Aorta (tissue), 5 donors: ENCODE measurements at regions not wholly inside any gene's neighbourhood (a gene's known extent, or its start where the extent isn't known, plus 50 kb on each side); places are given as distances from the start of the nearest gene placed in this dataset.
"Not testable (repeated sequence)": the region's sequence is repeated elsewhere in the genome, so short reads cannot be mapped to it uniquely, and the experiment has no call there.

Experiments
- ATAC-seq: fragments of 200-7000 bp; cut with Tn5 transposase; one replicate; pipeline ENCODE4 v1.9.1; 2022; ENCODE audit warnings: moderate library complexity; ENCODE audit not compliant: low FRiP score
- DNase-seq, 2 donors: peaks; one replicate each; pipeline ENCODE4 v3.0.0-alpha.2; 2020
- H3K27ac ChIP-seq, 2 donors: one replicate each; pipeline ENCODE4 v1.5.1; 2013; ENCODE audit warnings: low read length in 2 of 2, mild to moderate bottlenecking in 2 of 2, moderate library complexity in 2 of 2, control low read depth in 1 of 2, inconsistent platforms in 1 of 2, low read depth in 1 of 2
- H3K27me3 ChIP-seq, 2 donors: one replicate each; pipeline ENCODE4 v1.6.1; 2013; ENCODE audit warnings: control low read depth in 1 of 2, low read length in 1 of 2, mild to moderate bottlenecking in 1 of 2, moderate library complexity in 1 of 2; ENCODE audit not compliant: insufficient read depth in 2 of 2, control insufficient read depth in 1 of 2
- H3K36me3 ChIP-seq, 2 donors: one replicate each; pipeline ENCODE4 v1.6.1; 2013; ENCODE audit warnings: control low read depth in 1 of 2, low read length in 1 of 2, mild to moderate bottlenecking in 1 of 2; ENCODE audit not compliant: insufficient read depth in 2 of 2, control insufficient read depth in 1 of 2
- H3K4me1 ChIP-seq, 2 donors: one replicate each; pipeline ENCODE4 v1.6.1; 2013; ENCODE audit warnings: low read length in 2 of 2, control low read depth in 1 of 2, mild to moderate bottlenecking in 1 of 2, moderate library complexity in 1 of 2; ENCODE audit not compliant: insufficient read depth in 2 of 2, control insufficient read depth in 1 of 2
- H3K4me3 ChIP-seq, 2 donors: one replicate each; pipeline ENCODE4 v1.5.1; 2013; ENCODE audit warnings: low read length in 2 of 2, control low read depth in 1 of 2, mild to moderate bottlenecking in 1 of 2
- H3K9me3 ChIP-seq: one replicate; pipeline ENCODE4 v1.6.1; 2013; ENCODE audit warnings: mild to moderate bottlenecking, low read length; ENCODE audit not compliant: control insufficient read depth
- WGBS, 2 donors: extraction: QIAGEN DNeasy Blood & Tissue Kit; methylation state at CpG; one replicate each; pipeline ENCODE4 v1.1.7; 2013; 5-methylcytosine and 5-hydroxymethylcytosine counted together
- intact Hi-C, 2 donors: fragments of 100-400 bp; cut with DNase I; formaldehyde crosslinking; loops; one replicate each; pipeline versions ENCODE4 v1.14.2 to v1.15.0; 2022
- donor health status: healthy with polysubstance abuse.
- donor health status: Bipolar disorder and iron deficiency.
- donor health status: DM: no; HTN: no; CAD: no.
- donor health status: DM: no; HTN: no; CAD: no.
- donor health status: DM: yes; HTN: yes; CAD: no.

- H3K27me3 ChIP-seq = no peaks in the 10 kb centered on the region
- no peaks in the 10 kb centered on the region for H3K36me3 ChIP-seq
- ATAC-seq (no peak), DNase-seq (no peak)
- H3K4me1 ChIP-seq = no peaks in the 10 kb centered on the region
- no peak overlapping the region for H3K27ac ChIP-seq
- 93 to 96% methylated on average over 1 of the region's 1 CpG for WGBS, 2 donors
- H3K4me3 ChIP-seq = no peak overlapping the region
- no peaks in the 10 kb centered on the region for H3K9me3 ChIP-seq
- intact Hi-C loops = no loop called here
Measured at GRCh38 chr21:14741256-14741655, 195.1 kb upstream of the SAMSN1 start.

DNA sequence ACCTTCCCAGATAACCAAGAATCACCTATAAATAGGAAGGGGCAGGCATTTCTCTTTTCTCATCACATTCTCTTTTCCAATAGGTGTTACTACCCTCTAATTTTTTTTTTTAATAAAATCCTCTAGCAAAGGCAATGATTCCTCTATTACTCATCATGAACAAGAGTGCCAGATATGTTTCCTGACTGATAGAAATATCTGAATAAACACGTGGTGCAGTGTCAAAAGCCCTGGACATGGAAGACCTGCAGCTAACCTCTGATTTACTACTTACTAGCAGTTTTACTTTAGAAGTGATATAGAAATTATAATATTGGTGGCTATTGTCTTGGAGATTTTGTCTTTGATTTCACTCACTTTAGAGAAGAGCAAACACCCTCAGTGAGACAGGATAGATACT is 194.6 kb upstream of the SAMSN1 start:
- no peaks in the 10 kb centered on the region for H3K9me3 ChIP-seq
- no peaks in the 10 kb centered on the region for H3K27me3 ChIP-seq
- no peak for DNase-seq
- H3K36me3 ChIP-seq = no peaks in the 10 kb centered on the region
- H3K27ac ChIP-seq = no peak overlapping the region
- no peak overlapping the region for H3K4me3 ChIP-seq
- intact Hi-C loops = no loop called here
- H3K4me1 ChIP-seq = no peaks in the 10 kb centered on the region
- ATAC-seq = no peak
- WGBS, 2 donors = 55 to 57% methylated on average over 1 of the region's 1 CpG

- Histone ChIP-seq H3K27ac (no peak overlapping the region), H3K4me1 (no peaks in the 10 kb centered on the region), H3K36me3 (no peaks in the 10 kb centered on the region), H3K9me3 (no peaks in the 10 kb centered on the region), H3K27me3 (no peaks in the 10 kb centered on the region), H3K4me3 (no peak overlapping the region)
- WGBS, 2 donors = 81% methylated on average over 3 of the region's 3 CpGs
- DNase-seq (no peak), ATAC-seq (no peak)
- intact Hi-C loops = no loop called here
Measured at GRCh38 chr21:14740116-14740515, 194.0 kb upstream of the SAMSN1 start.

GRCh38 chr21:14739590-14739989 is 193.5 kb upstream of the SAMSN1 start:
- H3K36me3 ChIP-seq = no peaks in the 10 kb centered on the region
- H3K27me3 ChIP-seq = no peaks in the 10 kb centered on the region
- 66 to 73% methylated on average over 2 of the region's 2 CpGs for WGBS, 2 donors
- H3K27ac ChIP-seq = no peak overlapping the region
- no peak overlapping the region for H3K4me3 ChIP-seq
- H3K4me1 ChIP-seq = no peaks in the 10 kb centered on the region
- no peak for DNase-seq
- intact Hi-C loops = no loop called here
- no peak for ATAC-seq
- no peaks in the 10 kb centered on the region for H3K9me3 ChIP-seq

- intact Hi-C loops, H3K27ac ChIP-seq, H3K36me3 ChIP-seq, H3K9me3 ChIP-seq, H3K4me1 ChIP-seq, DNase-seq, ATAC-seq, H3K27me3 ChIP-seq, H3K4me3 ChIP-seq: not testable (repeated sequence)
- WGBS, 2 donors = 92 to 93% methylated on average over 3 of the region's 3 CpGs
Measured at GRCh38 chr21:14738576-14738975, 192.5 kb upstream of the SAMSN1 start.

GRCh38 chr21:14737922-14738321 is 191.8 kb upstream of the SAMSN1 start:
- no peak for DNase-seq
- H3K4me3 ChIP-seq = no peak overlapping the region
- 47 to 48% methylated on average over 6 of the region's 6 CpGs for WGBS, 2 donors
- no peak overlapping the region for H3K27ac ChIP-seq
- no peaks in the 10 kb centered on the region for H3K4me1 ChIP-seq
- H3K36me3 ChIP-seq = no peaks in the 10 kb centered on the region
- H3K9me3 ChIP-seq = no peaks in the 10 kb centered on the region
- no peak for ATAC-seq
- intact Hi-C loops = no loop called here
- H3K27me3 ChIP-seq = no peaks in the 10 kb centered on the region

DNA sequence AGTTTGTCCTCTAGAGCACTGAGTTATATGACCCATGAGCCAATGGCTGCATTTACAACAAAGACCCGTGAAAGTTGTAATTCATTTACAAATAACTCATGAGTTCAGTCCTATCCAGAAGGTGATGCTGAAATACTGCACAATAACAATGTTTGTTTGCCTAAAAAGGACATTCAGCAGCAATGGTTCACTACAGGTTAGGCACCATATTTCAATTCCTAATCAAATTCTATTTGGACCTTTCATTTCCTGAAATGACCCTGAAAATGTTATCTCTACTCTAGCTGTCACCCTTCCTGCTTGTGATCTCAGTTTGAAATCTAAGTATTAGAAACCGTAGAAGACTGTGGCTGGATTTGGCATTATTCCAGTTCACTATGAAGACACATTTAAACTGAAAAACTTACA is 191.2 kb upstream of the SAMSN1 start:
- no peaks in the 10 kb centered on the region for H3K27me3 ChIP-seq
- ATAC-seq = no peak
- no peaks in the 10 kb centered on the region for H3K9me3 ChIP-seq
- no peaks in the 10 kb centered on the region for H3K4me1 ChIP-seq
- WGBS, 2 donors = 27 to 37% methylated on average over 2 of the region's 2 CpGs
- intact Hi-C loops = no loop called here
- DNase-seq = no peak
- no peak overlapping the region for H3K4me3 ChIP-seq
- no peaks in the 10 kb centered on the region for H3K36me3 ChIP-seq
- H3K27ac ChIP-seq = no peak overlapping the region

- ATAC-seq (no peak), DNase-seq (no peak)
- H3K9me3 ChIP-seq = no peaks in the 10 kb centered on the region
- H3K4me1 ChIP-seq = no peaks in the 10 kb centered on the region
- intact Hi-C loops = no loop called here
- WGBS, 2 donors = 39 to 59% methylated on average over 2 of the region's 2 CpGs
- H3K27ac ChIP-seq = no peak overlapping the region
- H3K27me3 ChIP-seq = no peaks in the 10 kb centered on the region
- H3K4me3 ChIP-seq = no peak overlapping the region
- H3K36me3 ChIP-seq = no peaks in the 10 kb centered on the region
Measured at GRCh38 chr21:14736672-14737071, 190.6 kb upstream of the SAMSN1 start.

DNA sequence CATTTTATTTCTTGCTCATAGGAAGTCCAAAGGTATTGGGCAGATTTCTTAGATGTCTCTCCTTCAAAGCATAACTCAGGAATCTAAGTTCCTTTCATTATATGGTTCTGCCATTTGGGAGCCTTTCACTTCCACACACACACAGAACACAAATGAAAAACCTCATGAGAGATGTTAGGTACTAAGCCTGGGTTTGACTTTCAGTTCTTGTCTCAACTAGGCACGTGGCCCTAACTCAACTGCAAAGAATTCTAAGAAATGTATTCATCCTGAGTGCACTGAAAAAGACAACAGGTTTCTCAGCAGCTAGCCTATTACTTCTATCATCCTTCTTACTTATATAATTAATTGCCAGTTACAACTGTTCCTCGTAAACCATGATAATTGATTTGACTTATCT is 190.0 kb upstream of the SAMSN1 start:
- no peaks in the 10 kb centered on the region for H3K4me1 ChIP-seq
- 38 to 53% methylated on average over 2 of the region's 2 CpGs for WGBS, 2 donors
- H3K9me3 ChIP-seq = no peaks in the 10 kb centered on the region
- H3K27ac ChIP-seq = no peak overlapping the region
- no peak for DNase-seq
- H3K4me3 ChIP-seq = no peak overlapping the region
- no peaks in the 10 kb centered on the region for H3K27me3 ChIP-seq
- H3K36me3 ChIP-seq = no peaks in the 10 kb centered on the region
- ATAC-seq = no peak
- intact Hi-C loops = no loop called here
